ENCODE measurements at regions not wholly inside any gene's neighbourhood (a gene's known extent, or its start where the extent isn't known, plus 50 kb on each side); places are given as distances from the start of the nearest gene placed in this dataset.

DNA sequence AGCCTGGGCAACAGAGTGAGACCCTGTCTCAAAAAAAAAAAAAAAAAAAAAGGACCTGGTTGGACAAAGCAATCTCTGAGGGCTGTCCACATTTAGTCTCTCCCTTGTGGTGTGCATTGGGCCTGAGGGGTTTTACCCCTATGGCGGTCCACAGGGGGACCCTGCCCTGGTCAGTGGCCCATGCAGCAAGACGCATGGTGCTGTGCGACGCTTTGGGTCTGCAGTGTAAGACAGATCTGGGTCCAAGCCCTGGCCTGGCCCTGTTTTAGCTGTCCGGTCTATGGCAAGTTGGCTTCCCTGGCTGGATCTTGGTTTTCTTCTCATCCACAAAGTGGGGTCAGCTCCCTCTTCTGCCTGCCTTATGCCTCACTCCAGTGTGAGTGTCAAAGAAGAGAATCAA is 123.2 kb upstream of the NLRP1 start:
- TF ChIP-seq, protein P1, sequence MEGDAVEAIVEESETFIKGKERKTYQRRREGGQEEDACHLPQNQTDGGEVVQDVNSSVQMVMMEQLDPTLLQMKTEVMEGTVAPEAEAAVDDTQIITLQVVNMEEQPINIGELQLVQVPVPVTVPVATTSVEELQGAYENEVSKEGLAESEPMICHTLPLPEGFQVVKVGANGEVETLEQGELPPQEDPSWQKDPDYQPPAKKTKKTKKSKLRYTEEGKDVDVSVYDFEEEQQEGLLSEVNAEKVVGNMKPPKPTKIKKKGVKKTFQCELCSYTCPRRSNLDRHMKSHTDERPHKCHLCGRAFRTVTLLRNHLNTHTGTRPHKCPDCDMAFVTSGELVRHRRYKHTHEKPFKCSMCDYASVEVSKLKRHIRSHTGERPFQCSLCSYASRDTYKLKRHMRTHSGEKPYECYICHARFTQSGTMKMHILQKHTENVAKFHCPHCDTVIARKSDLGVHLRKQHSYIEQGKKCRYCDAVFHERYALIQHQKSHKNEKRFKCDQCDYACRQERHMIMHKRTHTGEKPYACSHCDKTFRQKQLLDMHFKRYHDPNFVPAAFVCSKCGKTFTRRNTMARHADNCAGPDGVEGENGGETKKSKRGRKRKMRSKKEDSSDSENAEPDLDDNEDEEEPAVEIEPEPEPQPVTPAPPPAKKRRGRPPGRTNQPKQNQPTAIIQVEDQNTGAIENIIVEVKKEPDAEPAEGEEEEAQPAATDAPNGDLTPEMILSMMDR (IDR thresholded peaks at IDR 0.05; ENCODE audit: insufficient read depth, low read length), result no peak
- TF ChIP-seq GABPA (IDR thresholded peaks at IDR 0.05; ENCODE audit: low read depth) (no peak), SPI1 (IDR thresholded peaks at IDR 0.05; ENCODE audit: borderline replicate concordance, low read depth) (no peak), POLR2AphosphoS5 (IDR thresholded peaks at IDR 0.05; ENCODE audit: low read depth) (no peak)
- TF ChIP-seq, protein P2, sequence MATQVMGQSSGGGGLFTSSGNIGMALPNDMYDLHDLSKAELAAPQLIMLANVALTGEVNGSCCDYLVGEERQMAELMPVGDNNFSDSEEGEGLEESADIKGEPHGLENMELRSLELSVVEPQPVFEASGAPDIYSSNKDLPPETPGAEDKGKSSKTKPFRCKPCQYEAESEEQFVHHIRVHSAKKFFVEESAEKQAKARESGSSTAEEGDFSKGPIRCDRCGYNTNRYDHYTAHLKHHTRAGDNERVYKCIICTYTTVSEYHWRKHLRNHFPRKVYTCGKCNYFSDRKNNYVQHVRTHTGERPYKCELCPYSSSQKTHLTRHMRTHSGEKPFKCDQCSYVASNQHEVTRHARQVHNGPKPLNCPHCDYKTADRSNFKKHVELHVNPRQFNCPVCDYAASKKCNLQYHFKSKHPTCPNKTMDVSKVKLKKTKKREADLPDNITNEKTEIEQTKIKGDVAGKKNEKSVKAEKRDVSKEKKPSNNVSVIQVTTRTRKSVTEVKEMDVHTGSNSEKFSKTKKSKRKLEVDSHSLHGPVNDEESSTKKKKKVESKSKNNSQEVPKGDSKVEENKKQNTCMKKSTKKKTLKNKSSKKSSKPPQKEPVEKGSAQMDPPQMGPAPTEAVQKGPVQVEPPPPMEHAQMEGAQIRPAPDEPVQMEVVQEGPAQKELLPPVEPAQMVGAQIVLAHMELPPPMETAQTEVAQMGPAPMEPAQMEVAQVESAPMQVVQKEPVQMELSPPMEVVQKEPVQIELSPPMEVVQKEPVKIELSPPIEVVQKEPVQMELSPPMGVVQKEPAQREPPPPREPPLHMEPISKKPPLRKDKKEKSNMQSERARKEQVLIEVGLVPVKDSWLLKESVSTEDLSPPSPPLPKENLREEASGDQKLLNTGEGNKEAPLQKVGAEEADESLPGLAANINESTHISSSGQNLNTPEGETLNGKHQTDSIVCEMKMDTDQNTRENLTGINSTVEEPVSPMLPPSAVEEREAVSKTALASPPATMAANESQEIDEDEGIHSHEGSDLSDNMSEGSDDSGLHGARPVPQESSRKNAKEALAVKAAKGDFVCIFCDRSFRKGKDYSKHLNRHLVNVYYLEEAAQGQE (IDR thresholded peaks at IDR 0.05; ENCODE audit: insufficient replicate concordance, low read depth), result no peak
- H3K4me3 ChIP-seq (replicated peaks; ENCODE audit: insufficient read depth, low read length), result no peak overlapping the region
- H3K27ac ChIP-seq (replicated peaks), result no peak overlapping the region
- DNase-seq (ENCODE audit: low read depth in 1 of 2, low spot score in 1 of 2), result no peak
- H3K27me3 ChIP-seq (ENCODE audit: insufficient read depth, poor library complexity, severe bottlenecking), result no peaks in the 10 kb centered on the region

DNA sequence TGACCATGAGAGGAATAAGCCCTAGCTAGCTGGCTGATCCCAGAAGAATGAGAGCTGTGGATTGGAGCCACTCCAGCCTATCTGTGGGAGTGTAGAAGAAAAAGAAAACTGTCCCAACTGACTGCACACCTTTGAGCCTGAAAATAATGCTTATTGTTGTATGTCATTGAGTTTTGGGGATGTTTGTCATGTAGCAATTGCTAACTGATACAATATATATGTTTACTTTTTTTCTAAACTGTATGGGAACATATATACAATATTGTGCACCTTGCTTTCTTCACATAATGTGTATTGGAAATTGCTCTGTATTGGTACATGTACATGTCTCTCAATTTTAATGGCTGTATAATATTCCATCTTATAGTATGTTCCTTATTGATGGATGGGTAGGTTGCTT is 124.0 kb upstream of the NLRP1 start:
- no peak for TF ChIP-seq POLR2AphosphoS5 (IDR thresholded peaks at IDR 0.05; ENCODE audit: low read depth)
- TF ChIP-seq, protein P1 (IDR thresholded peaks at IDR 0.05; ENCODE audit: insufficient read depth, low read length), result no peak
- TF ChIP-seq SPI1 (IDR thresholded peaks at IDR 0.05; ENCODE audit: borderline replicate concordance, low read depth), result no peak
- TF ChIP-seq, protein P2 (IDR thresholded peaks at IDR 0.05; ENCODE audit: insufficient replicate concordance, low read depth), result no peak
- Histone ChIP-seq H3K4me3 (replicated peaks; ENCODE audit: insufficient read depth, low read length) (no peak overlapping the region), H3K27ac (replicated peaks) (no peak overlapping the region), H3K27me3 (ENCODE audit: insufficient read depth, poor library complexity, severe bottlenecking) (no peaks in the 10 kb centered on the region)
- no peak for DNase-seq (ENCODE audit: low read depth in 1 of 2, low spot score in 1 of 2)

DNA sequence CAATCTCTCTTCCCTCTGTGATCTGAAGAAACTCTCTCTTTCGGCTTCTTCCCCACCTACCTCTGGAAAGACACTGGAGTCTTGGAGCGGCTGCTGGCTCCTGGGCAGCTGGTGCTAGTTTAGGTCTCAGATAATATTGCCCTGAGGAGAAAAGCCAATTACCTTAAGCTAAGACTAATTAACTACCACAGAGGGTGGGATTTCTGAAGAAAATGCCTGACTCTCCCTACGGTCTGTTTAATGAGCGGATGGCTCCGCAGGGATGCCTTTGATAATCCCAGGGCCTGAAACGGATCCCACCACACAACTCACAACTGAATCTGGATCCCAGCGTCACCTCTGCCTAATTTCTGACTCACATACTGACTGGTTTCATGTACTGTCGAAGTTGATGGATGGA is 127.0 kb upstream of the NLRP1 start:
- no peaks in the 10 kb centered on the region for H3K27me3 ChIP-seq (ENCODE audit: insufficient read depth, poor library complexity, severe bottlenecking)
- no peak overlapping the region for H3K4me3 ChIP-seq (replicated peaks; ENCODE audit: insufficient read depth, low read length)
- no peak for DNase-seq (ENCODE audit: low read depth in 1 of 2, low spot score in 1 of 2)
- TF ChIP-seq, protein P2 (IDR thresholded peaks at IDR 0.05; ENCODE audit: insufficient replicate concordance, low read depth), result no peak
- TF ChIP-seq POLR2AphosphoS5 (IDR thresholded peaks at IDR 0.05; ENCODE audit: low read depth) (no peak), SPI1 (IDR thresholded peaks at IDR 0.05; ENCODE audit: borderline replicate concordance, low read depth) (no peak), GABPA (IDR thresholded peaks at IDR 0.05; ENCODE audit: low read depth) (no peak)
- TF ChIP-seq, protein P1 (IDR thresholded peaks at IDR 0.05; ENCODE audit: insufficient read depth, low read length), result no peak
- H3K27ac ChIP-seq (replicated peaks), result no peak overlapping the region

All from HL-60 (cell line).